HS-5 (cell line): ENCODE measurements at regions not wholly inside any gene's neighbourhood (a gene's known extent, or its start where the extent isn't known, plus 50 kb on each side); places are given as distances from the start of the nearest gene placed in this dataset.
"Not testable (repeated sequence)": the region's sequence is repeated elsewhere in the genome, so short reads cannot be mapped to it uniquely, and the experiment has no call there.

Experiments
- DNase-seq: peaks from one replicate; pipeline ENCODE4 v3.0.0-alpha.2; 2012; ENCODE audit warnings: low read depth

DNA sequence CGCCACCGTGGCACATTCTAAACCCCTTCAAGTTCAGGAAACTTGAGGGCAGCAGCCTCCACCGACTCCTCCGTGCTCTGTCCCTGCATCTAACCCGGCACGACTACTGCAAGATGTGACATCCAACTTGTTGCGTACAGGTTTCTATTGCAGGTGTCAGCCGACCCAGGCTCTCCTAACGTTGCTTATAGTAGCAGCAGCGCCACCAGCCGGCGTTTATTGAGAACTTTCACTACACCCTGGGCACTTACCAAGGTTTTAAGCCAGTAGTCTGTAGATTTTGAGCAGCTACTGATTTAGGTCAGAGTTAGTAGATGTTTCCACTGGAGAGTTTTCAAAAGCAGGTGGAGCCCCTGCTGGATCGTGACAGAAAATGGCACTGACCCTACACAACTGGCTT lies 200.6 kb upstream of the PRKX start:
- not testable (repeated sequence) for DNase-seq

DNA sequence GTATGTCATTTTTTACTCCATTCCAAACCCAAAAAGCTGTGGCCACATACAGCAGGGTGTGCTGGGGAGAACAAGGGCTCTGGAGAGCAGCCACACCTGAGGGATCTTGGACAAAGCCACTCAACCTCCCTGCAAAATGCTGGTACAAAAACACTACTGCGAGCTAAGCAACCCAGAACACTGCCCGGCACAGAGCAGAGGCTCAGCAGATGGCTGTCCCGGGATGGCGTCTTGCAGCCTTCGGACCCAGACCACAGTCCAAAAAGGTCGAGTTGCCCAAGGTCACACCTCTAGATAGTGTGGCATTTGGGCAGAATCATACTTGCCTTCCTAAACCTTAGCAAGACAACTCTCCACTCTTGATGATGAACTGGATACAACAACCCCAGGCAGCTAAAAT lies 197.6 kb upstream of the PRKX start:
- not testable (repeated sequence) for DNase-seq

DNA sequence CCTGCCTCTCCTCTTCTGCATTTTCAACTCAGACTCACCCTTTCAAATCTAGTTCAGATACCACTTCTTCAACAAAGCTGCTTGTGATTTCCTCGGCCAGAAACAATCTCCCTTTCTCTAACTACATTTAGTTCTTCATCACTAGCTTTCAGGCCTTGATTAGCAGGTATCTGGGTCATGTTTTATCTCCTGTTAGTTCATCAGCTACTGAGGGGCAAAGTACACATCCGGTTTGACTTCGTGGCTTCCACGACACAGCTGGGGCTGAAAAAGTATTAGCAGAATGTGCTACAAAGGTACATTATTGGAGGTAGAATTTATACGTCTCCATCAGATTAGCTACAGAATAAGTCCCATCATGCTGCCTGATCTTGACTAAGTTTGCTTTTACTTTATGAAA lies 197.2 kb upstream of the PRKX start:
- DNase-seq, result not testable (repeated sequence)

DNA sequence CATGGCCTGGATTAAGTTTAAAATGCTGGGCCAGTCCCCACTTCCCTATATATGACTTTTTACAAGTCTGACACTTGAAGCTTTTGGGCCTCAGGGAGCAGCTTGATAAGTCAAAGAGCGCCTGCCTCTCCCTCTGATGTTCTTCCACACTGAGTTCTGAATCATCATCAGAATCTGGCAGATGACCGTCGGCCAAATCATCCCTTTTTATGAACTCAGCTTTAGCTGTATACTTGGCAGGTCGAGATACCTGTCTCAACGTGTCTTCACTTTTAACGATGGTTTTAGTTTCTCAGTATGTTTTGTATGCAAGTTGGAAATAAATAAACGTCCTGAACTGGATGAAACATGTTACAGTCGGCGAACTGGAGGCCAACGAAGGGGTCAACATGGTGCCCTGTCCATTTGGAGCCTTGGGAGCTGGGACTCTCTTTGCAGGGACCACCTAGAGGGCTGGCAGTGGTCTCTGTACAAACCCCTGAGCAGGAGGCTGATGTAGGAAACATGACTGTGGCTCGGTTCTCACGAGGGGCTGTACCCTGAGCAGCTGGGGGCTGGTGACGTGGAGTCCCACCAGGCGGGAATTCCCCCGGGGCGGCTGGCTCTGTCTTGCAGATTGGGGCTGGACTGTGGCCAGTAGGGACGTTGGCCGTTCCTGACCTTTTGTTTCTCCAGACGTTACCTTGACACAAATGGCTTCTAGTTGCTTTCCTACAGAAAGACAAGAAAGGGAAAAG lies 192.2 kb upstream of the PRKX start:
- not testable (repeated sequence) for DNase-seq

GRCh38 chrX:3902222-3902621 lies 188.8 kb upstream of the PRKX start:
- DNase-seq, result not testable (repeated sequence)

GRCh38 chrX:3896755-3897154 lies 183.3 kb upstream of the PRKX start:
- DNase-seq, result not testable (repeated sequence)

DNA sequence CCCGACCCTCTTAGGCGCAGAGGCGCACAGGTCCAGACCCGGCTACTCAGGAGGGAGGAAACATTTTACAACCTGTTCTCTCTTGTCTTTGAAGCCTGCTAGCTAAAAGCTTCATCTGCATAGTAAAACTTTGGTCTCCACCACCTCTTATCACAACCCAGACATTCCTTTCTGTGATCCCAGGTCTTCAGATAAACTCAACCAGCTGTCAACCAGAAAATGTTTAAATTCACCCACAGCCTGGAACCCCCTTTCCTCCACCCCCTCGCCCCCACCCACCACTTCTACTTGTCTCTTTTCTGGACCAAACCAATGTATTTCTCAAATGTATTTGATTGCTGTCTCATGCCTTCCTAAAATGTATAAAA lies 169.1 kb upstream of the PRKX start:
- not testable (repeated sequence) for DNase-seq

DNA sequence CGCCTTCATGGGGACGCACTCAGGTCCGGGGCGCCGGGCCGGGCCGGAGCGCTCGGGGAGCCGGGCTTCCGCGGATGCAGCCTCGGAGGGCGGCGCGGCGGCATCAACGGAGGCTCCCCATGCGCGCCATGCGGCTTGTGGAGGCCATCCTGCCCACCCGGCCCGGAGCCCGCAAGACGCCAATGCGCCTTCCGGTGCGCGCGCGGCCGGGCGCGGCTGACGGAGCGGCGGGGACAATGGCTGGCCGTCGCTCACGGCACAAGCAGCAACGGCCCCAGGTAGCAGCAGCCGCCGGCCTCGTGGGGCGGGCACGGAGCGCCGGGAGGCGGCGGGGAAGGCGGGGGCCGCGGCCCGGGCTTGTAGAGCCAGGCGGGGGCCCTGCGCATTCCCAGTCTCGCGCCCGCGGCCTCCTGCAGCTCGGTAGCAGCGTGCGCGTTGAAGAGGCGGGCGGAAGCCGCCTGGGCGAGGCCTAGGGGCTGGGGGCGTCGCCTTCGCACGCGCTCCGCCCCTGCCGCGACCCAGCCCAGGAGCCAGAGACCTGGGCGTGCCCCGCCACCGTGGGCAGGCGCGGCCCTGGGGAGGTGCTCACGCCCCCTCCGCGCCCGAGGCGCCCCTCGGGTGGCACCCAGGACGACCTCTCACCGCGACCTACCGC lies 168.6 kb upstream of the PRKX start:
- not testable (repeated sequence) for DNase-seq

GRCh38 chrX:3881255-3881895 lies 167.9 kb upstream of the PRKX start:
- not testable (repeated sequence) for DNase-seq

DNA sequence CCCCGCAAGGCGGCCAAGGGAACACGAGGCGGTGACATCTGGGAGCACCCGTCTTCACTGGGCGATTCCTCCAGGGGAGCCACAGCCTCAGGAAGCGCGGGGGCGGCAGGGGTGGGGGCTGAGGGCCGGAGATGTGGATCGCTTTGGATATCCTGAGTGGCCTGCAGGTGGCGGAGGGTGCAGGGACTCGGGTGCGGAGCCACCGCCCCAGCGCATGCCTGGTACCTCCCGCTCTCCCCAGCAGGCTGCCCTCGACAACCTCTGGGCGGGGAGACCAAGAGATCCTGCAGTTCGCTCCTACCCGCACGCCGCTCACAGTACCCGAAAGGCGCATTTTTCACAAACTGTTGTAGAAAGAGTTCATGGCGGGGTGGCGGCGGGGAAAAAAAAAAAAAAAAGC lies 162.9 kb upstream of the PRKX start:
- not testable (repeated sequence) for DNase-seq

- not testable (repeated sequence) for DNase-seq
Observed at GRCh38 chrX:3875638-3876037, 162.2 kb upstream of the PRKX start.

DNA sequence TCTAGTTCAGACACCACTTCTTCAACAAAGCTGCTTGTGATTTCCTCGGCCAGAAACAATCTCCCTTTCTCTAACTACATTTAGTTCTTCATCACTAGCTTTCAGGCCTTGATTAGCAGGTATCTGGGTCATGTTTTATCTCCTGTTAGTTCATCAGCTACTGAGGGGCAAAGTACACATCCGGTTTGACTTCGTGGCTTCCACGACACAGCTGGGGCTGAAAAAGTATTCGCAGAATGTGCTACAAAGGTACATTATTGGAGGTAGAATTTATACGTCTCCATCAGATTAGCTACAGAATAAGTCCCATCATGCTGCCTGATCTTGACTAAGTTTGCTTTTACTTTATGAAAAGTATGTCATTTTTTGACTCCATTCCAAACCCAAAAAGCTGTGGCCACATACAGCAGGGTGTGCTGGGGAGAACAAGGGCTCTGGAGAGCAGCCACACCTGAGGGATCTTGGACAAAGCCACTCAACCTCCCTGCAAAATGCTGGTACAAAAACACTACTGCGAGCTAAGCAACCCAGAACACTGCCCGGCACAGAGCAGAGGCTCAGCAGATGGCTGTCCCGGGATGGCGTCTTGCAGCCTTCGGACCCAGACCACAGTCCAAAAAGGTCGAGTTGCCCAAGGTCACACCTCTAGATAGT lies 158.9 kb upstream of the PRKX start:
- DNase-seq, result not testable (repeated sequence)

GRCh38 chrX:3867067-3867831 lies 153.8 kb upstream of the PRKX start:
- DNase-seq, result not testable (repeated sequence)

GRCh38 chrX:3858332-3858731 lies 144.9 kb upstream of the PRKX start:
- not testable (repeated sequence) for DNase-seq

- DNase-seq, result not testable (repeated sequence)
Observed at GRCh38 chrX:3843522-3844145, 130.2 kb upstream of the PRKX start.

DNA sequence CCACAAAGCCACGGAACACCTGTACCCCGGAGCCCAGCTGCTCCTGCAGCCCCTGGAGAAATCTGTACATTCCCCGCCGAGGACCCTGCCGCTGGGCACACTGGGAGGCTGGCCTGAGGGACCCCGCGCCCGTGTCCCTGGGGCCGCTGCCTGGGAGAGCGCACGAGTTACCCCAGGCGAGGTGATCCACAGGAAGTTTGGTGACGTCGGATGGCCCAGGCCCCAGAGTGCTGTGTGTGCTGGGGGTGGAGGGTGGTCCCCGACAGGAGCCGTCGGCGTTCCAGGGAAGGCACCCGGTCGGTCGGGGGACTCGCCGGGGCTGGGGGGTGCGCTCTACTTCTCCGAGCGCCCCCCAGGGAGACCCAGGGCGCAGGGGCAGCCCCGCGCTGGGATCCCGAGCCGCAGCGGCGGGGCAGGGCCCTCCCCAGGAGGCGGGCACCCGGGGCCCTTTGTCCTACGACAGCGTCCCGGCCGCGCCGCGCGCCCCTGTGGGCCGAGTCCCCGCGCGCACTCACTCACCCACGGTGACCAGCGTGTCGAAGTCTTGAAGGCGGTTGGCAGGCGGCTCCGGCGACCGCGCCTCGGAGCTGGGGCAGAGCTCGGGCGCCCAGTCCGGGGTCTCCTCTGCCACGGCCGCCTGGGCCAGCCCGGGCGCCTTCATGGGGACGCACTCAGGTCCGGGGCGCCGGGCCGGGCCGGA lies 129.5 kb upstream of the PRKX start:
- not testable (repeated sequence) for DNase-seq

DNA sequence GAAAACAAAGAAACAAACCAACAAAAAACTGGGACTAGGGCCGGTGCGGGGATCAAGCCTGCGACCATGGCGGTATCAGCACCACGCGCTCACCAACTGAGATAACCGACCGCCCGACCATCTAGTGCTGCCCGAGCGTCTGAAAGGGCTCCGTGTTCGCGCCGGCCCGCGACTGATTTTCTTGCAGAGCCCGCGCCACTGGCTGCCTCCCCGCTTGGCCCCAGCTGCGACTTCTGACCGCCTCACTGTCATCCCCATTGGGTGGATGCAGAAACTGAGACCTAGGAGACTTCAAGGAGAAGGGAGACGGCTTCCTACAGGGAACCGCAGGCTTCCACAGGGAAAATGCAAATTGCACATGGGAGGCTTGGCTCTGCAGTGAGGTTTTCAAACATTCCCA lies 125.3 kb upstream of the PRKX start:
- not testable (repeated sequence) for DNase-seq

DNA sequence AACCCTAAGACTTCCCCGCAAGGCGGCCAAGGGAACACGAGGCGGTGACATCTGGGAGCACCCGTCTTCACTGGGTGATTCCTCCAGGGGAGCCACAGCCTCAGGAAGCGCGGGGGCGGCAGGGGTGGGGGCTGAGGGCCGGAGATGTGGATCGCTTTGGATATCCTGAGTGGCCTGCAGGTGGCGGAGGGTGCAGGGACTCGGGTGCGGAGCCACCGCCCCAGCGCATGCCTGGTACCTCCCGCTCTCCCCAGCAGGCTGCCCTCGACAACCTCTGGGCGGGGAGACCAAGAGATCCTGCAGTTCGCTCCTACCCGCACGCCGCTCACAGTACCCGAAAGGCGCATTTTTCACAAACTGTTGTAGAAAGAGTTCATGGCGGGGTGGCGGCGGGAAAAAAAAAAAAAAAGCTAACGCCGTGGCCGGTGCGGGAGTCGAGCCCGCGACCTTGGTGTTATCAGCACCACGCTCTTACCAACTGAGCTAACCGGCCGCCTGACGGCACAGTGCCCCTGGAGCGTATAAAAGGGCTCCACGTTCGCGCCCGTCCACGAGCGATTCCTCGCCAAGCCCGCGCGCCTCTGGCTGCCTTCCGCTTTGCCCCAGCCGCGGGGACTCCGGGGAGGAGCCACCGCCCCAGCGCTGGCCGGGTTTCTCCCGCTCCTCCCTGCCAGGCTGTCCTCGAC lies 124.7 kb upstream of the PRKX start:
- DNase-seq, result not testable (repeated sequence)

GRCh38 chrX:3837211-3837610 lies 123.8 kb upstream of the PRKX start:
- not testable (repeated sequence) for DNase-seq
